HG03039 (cell line): ENCODE measurements at regions not wholly inside any gene's neighbourhood (a gene's known extent, or its start where the extent isn't known, plus 50 kb on each side); places are given as distances from the start of the nearest gene placed in this dataset.

Source experiments
- ATAC-seq: cut with Tn5 transposase; IDR thresholded peaks from one replicate; pipeline ENCODE4 v1.9.1; 2021; ENCODE audit warnings: mild to moderate bottlenecking, moderate library complexity; ENCODE audit not compliant: unreplicated experiment

GRCh38 chr6:16868968-16869367 lies 107.7 kb upstream of the ATXN1 start:
- ATAC-seq = no peak

GRCh38 chr6:16857969-16858592 lies 96.8 kb upstream of the ATXN1 start:
- ATAC-seq = no peak

GRCh38 chr6:16855460-16855859 lies 94.2 kb upstream of the ATXN1 start:
- peak; percentile 32 for ATAC-seq

GRCh38 chr6:16854986-16855385 lies 93.7 kb upstream of the ATXN1 start:
- ATAC-seq = peak; percentile 62

GRCh38 chr6:16852671-16853070 lies 91.4 kb upstream of the ATXN1 start:
- ATAC-seq = no peak

GRCh38 chr6:16851758-16852157 lies 90.5 kb upstream of the ATXN1 start:
- ATAC-seq = no peak

- no peak for ATAC-seq
These were observed 89.8 kb upstream of the ATXN1 start for GRCh38 chr6:16851044-16851540.

- ATAC-seq = no peak
These were observed 89.4 kb upstream of the ATXN1 start for GRCh38 chr6:16850681-16851026.

GRCh38 chr6:16849988-16850680 lies 88.9 kb upstream of the ATXN1 start:
- no peak for ATAC-seq

GRCh38 chr6:16849280-16849987 lies 88.2 kb upstream of the ATXN1 start:
- no peak for ATAC-seq

GRCh38 chr6:16846399-16846778 lies 85.1 kb upstream of the ATXN1 start:
- ATAC-seq = no peak

- ATAC-seq = no peak
These were observed 82.9 kb upstream of the ATXN1 start for GRCh38 chr6:16844183-16844582.

GRCh38 chr6:16842676-16843075 lies 81.4 kb upstream of the ATXN1 start:
- no peak for ATAC-seq

GRCh38 chr6:16841241-16841640 lies 80.0 kb upstream of the ATXN1 start:
- no peak for ATAC-seq

- no peak for ATAC-seq
These were observed 79.5 kb upstream of the ATXN1 start for GRCh38 chr6:16840725-16841124.

- ATAC-seq = no peak
These were observed 79.0 kb upstream of the ATXN1 start for GRCh38 chr6:16840291-16840690.

- ATAC-seq = no peak
These were observed 78.4 kb upstream of the ATXN1 start for GRCh38 chr6:16839631-16840179.

- ATAC-seq = no peak
These were observed 76.1 kb upstream of the ATXN1 start for GRCh38 chr6:16837217-16837972.

GRCh38 chr6:16836144-16836981 lies 75.1 kb upstream of the ATXN1 start:
- peak; percentile 75 for ATAC-seq

- no peak for ATAC-seq
These were observed 73.0 kb upstream of the ATXN1 start for GRCh38 chr6:16834242-16834641.
